HG03196 (cell line): ENCODE measurements at regions not wholly inside any gene's neighbourhood (a gene's known extent, or its start where the extent isn't known, plus 50 kb on each side); places are given as distances from the start of the nearest gene placed in this dataset.

Experiments
- ATAC-seq: cut with Tn5 transposase; IDR thresholded peaks from one replicate; pipeline ENCODE4 v1.9.1; 2021; ENCODE audit not compliant: unreplicated experiment

DNA sequence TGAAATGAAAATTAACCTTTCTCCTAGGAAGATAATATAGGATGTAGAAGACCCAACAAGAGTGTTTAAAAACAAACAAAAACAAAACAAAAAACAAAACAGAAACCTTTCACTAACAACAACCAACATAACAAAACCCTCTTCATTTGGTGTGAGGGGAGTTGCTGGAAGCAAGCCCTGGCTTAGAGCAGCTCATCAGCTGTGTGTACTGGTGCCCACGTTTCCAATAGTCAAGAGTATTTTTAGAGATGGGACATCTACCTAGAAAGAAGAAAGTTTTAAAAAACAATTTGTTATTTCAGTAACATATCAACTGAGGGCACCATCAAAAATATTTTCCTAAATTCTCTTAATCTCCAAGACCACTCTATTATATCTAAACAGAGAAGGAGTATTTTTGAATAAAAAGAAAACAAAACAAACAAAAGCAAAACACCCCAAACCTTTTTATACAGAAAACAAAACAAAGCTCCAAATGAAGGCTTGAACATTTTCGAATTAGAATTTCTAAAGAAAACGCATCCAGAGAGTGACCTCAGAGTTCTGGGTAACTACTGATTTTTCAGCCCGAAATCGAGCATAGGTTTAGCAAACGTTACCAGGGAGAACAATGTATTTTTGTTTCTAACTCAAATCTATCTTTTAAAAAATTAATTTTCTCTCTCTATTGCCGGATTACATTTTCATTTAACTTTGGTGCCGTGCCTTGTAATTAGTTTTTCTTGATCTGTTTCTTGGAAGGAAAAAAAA is 134.6 kb downstream of the INSIG2 start:
- ATAC-seq = peak; percentile 32

DNA sequence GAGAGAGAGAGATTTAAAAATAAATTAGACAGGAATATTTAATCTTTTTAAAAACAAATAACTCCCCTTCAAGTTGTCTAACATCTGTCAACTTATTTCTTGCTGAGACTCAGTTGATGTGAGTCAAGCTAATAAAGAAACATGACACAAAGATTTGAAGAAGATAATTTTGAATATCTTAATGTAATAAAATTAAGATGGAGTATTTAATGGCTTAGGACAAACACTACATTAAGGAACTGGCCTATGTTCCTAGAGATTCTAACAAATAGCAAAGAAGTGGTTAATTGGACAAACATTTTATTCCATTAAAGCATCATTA is 134.0 kb downstream of the INSIG2 start:
- no peak for ATAC-seq

DNA sequence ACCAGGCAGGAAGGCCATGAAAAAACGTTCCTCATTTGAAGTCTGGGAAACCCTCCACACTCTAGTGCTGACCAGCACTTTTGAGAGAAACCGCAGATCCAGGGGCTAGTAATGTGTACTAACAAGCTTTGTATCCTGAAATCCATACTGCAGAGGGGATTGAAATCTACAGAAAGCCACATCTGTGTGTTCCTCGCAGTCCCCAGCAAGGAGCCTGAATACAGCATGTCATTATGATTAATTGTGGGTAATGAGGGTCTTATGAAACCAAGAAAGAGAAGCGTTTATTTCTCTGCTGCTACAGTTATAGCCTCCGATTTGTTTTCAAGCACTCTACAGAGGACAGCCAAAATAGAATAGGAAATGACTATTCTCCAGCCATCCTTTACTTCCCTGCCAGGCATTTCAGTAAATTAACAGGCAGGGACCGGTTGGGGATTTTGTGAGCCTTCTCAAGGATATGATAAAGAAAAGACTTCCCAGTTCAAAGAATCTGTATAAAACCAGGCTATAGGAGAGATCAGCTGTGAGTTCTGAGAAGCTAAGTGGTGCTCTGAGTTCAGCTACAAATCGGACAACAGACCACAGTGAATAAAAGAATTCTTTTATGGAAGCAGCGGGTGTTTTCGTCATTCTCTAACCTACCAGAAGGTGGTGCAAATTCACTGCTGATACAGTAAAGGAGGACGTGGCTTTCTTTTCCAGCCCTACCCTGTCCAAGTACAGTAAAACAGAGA is 133.4 kb downstream of the INSIG2 start:
- peak; percentile 70 for ATAC-seq

DNA sequence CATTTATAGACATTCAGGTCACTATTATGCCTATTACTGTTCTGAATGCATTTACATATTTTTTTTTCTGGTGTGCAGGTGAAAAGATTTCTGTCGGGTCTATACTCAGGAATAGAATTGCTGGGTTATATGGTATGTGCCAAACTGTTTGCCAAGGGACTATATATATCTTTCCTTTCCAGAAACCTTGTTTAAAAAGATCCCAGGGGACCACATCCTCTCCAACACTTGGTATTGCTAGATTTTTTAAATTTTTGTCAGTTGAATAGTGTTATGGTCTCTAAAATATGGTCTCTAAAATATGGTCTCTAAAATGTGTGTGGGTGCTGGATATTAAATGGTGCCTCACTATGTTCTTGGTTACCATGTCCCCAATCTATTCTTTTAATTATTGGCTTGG is 131.3 kb downstream of the INSIG2 start:
- ATAC-seq = no peak

DNA sequence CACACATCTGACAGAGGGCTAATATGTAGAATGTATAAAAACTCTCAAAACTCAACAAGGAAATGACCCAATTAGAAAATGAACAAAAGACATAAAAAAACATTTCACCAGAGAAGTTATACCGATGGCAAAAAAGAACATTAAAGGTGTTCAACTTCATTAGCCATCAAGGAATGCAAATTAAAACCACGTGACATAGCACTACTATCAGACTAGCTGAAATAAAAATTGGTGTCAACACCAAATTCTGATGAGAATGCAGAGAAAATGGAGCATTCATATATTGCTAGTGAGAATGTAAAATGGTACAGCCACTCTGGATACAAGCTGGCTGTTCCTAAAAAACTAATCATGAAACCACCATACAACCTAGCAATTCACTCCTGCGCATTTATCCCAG is 128.0 kb downstream of the INSIG2 start:
- ATAC-seq = no peak

DNA sequence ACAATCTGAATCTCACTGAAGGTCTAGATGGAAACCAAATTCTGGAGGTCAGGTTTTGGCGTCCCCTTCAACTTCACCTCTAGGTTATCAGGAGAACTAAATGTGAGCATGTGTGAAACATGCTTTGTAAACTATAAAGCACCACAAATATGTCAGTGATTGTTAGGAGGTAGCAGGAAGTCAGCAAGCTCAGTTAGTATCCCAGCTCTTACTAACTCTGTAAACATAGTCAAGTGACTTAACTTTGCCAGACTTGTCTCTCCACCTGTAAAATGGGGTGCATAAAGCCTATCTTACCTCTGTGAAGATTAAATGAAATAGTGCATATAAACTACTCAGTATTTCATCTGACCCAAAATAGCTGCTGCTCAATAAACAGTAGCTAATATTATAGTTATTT is 121.5 kb downstream of the INSIG2 start:
- no peak for ATAC-seq

DNA sequence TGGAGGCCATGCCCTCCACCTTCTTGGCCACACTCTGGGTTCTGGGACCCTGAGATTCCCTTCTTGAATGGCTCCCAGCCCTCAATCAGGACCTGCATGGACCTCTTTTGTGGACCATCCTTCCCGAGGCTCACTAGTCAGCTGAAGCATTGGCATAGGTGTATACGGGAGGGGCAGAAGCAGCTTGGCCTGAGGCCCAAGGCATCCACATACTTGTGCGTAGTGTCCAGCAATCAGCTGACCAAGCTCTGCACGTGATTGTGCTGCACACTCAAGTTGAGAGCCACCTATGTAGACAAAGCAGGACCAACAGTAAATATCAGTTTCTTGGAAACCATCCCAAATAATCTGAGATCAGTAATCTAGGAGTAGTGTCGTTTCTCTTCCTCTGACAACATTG is 119.6 kb downstream of the INSIG2 start:
- no peak for ATAC-seq

DNA sequence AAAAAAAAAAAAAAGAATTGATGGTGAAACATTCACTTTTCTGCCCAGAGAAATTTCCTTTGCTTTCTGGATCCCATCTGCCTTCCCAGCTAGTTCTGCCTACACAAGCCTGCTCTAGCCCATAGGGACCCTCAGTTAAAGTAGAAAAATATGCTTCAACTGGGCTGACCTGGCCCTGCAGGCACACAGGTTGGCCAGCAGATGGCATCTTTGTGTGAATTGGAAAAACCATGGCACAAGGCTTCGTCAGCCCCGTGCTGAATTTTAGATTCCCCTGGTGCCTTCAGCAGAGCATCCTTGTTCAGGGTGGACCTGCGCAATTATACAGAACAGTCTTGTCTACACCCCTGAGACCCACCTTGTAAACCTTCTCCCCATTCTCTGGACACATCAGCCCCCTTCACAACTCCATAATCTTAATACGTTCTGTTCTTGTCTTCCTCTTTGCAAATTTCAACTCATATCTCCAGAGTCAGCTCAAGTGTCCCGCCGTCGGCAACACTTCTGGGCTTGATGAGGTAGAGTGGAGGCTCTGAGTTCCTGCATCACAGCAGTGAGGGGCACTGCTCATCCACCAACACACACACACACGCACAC is 114.5 kb downstream of the INSIG2 start:
- peak; percentile 77 for ATAC-seq

DNA sequence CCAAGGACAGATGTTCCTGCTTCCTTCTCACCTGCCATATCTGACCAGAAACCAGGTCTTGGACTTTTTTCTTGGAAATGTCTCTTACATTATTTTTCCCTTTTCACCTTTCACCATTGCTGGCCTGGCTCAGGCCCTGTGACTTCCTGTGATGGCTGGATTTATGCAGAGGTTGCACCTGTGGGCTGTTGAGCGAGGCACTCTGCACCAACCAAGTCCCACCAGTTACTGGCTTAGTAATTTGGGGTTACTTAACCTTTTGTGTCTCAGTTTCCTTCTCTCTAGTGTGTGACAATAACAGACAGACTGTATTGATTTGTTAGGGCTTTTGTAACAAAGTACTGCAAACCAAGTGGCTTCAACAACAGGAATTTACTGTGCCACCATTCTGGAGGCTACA is 110.0 kb downstream of the INSIG2 start:
- no peak for ATAC-seq

DNA sequence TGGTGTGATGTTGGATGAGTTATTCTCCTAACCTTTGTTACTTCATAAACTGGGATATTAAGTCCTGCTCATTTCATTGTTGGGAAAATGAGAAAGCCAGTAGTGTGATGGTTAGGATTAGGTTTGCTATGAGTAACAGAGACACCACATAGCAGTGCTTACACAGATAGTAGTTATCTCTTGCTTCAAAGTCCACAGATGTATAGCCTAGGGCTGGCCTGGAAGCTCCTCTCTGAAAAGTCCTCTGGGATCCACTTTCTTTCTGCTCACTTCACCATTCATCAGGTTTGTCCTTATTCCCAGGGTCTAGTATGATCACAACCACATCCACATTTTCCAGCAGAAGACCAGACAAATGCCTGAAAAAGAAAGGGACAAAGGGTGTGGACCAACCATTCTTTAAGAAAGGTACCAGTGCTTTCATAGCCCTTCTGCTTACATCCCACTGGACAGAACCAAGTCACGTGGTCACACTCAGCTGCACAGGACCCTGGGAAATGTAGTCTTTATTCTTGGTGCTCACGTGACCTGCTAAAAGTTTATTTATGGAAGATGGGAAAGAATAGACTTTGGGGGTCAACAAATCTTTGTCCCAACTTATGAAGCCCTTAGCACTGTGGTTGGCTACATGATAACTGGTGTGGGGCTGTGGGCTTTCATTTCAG is 108.9 kb downstream of the INSIG2 start:
- no peak for ATAC-seq

DNA sequence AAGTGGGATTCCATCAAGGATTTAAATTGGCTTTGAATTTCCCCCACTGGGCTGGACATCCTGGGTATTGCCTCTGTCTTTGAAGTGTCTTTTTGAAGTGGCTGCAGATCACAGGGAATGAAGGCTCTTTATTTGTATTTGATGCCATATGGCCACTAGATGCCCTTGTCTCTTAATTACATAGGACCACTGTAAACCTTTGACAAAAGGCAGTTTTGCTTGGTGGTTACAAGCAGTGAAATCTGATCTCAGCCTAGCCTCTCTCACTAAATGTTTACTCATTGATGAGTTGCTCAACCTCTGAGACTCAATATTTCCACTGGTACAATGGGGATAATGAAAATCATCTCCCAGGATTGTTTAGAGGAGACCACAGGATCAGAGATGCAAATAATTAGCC is 102.2 kb downstream of the INSIG2 start:
- no peak for ATAC-seq

DNA sequence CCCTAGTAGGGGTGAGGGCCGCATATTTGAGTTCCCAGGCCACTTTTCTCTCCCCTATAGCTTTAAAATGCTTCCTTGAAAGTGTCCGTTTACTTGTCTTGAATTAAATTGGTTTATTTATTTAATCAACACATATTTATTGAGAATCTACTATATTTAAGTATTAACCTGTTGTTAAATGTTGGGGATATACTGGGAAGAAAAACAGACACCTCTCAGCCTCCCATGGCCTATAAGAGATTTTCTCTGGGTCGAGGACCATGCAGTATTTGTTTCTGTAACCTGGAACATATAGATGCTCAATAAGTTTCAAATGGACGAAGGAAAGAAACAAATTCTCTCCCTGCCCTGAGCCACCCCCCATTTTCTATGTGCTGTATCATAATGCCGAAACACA is 98.6 kb downstream of the INSIG2 start:
- ATAC-seq = no peak

DNA sequence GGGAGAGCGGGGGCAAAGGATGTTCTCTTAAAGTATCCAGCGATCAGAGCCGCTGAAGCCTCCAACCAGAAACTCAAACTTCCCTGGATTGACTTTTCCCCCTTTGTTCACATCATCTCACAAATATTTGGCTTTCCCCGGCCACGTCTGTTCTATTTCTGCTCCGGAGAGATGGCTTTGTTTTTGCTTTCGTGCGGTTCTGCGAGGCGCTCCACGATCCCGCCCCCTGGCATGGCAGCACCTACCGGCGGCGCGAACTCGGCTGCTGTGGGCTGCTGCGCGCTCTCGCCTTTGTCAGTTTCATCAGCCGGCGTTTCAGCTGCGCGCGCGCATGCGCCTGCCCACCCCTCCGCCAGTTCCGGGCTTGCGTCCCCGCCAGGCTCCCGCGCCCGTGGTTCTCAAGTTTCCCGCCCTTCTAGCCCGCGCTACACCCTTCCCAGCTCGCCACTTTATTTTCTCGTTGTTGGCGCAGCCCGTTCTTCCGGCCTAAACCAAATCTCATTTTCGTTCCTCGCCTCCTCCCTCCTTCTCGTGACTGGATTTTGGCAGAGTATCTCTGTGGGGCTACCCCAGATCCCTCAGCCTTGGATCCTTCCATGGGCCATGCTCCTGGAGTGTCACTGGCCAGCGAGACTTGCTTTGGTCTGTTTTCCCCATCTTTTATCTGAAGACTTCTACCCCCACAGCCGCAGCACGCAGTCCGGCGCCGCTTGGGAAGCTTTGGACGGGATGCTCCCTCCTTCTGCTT is 98.0 kb downstream of the INSIG2 start:
- ATAC-seq = peak; percentile 88

DNA sequence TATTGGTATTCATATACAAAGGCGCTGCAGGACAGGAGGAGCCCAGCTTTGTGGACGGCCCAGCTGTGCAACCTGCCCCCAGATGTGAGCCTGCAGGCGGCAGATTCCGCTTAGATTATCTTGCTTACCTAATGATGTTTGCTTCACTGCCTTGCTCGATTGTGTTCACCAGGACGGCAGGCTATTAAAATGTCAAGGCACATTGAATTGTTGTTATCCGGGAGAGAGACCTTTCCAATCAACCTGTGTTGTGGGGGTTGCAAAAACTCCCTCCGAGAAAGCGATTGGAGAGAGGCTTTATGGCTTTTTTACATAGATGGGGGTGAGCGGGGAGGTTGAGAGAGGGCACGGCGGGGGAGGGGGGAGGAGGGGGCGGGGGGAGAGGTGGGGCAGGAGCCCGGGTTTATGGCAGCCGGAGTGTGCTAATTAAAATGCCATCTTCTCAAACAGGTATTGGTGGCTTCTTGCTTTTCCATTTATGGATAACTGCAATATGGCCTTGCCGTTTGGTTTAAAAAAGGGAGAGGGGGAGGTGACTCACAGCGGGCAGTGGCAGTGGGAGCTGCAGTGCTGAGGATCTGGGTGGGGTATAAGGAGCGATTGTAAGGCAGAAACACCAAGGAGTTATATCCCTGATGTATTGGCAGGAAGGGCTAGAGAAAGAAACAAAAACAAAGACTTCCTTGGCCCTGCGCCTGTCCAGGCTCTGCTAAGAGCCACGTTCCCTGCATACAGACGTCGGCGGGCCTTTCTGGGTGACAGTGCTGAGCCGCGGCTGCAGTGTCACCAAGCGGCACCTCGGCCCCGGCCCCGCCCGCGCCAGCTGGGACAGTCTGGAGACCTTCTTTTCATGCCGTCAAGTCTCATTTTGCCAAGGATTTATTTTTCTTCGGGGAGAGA is 97.2 kb downstream of the INSIG2 start:
- ATAC-seq = peak; percentile 76

DNA sequence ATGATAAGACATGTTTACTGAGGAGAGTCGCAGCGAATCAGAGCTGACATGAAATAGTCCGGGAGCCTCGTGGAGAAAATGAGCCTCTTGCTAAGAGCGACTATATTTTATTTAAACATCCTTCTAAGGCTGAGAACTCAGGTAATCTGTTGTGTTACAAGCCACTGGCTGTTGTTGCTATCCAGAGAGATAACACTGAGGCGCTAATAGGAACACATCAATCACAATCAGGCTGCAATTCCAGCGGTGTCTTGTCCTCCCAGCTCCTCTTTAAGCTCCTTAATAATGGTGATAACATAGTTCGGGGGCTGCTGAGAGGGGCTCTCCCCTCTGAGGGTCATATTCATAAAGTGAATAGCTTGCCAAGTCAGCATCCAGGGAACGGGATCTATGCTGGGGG is 95.1 kb downstream of the INSIG2 start:
- ATAC-seq = no peak

DNA sequence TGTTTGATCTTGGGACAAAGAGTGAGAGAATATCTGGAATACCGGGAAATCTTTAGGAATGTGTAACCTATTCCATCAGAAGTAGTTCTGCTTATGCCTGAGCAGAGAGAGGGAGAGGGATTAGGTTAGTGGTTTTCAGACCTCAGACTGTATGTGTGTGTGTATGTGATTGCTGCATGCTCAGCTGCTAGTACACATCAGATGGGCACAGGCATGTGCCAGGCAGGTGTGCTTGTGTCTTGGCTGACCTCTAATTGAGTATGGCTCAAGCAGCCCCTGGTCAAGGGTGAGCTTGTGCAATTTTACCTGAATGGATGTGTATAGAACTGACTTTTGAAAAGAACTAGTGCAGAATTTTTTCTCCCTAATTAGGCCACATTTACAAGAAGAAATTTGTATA is 91.2 kb downstream of the INSIG2 start:
- no peak for ATAC-seq

DNA sequence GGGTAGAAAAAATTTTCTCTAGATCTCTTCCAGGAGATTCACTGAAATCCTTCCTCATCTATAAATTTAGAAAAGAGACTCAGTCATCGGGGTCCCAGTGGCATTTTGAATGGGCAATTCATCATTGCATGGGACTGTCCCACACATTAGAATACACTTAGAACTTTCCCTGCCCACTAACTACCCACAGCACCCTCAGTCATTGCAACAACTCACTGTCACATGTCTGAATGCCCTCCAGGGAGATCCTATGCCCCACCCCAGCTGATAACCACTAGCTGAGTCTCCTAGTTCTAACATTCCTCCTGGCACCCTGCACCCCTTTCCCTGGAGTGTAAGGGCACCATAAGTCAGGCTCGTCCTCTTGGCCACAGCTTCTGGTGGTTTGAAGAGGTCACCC is 89.6 kb downstream of the INSIG2 start:
- ATAC-seq = no peak

DNA sequence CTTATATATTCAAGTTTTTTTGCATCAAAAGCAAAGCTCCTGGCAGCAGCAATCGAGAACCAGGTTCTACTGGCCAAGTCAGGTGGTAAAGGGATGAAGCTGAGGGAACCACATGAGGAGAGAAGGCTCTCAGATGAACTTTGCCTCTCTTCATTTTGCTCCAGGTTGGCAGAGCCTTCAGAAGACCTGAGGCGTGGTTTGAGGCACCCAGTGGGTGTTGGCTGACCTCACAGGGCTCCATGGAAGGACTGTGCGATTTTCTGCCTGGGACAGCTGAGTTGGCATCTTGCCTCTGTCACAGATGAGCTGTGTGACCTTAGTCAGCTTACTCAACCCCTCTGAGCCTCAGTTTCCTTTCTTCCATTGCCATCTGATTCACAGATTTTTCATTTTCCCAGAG is 89.0 kb downstream of the INSIG2 start:
- no peak for ATAC-seq

DNA sequence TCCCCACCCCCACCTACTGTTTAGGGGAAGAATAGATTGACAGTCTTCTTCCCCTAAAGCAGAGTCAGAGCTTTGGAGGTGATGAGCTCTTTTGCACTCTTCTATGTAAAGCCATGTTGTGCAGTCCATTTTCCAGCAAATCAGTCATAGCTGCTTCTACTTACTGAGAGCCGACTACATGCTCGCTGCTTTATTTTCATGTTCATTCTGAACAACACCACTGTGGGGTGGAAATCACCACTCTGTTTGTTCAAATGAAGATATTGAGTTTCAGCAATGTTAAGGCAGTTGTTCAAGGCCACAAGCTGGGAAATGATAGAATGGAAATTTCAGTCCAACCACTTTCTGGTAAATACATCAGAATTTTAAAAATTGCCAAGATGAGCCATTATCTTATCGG is 88.3 kb downstream of the INSIG2 start:
- no peak for ATAC-seq

DNA sequence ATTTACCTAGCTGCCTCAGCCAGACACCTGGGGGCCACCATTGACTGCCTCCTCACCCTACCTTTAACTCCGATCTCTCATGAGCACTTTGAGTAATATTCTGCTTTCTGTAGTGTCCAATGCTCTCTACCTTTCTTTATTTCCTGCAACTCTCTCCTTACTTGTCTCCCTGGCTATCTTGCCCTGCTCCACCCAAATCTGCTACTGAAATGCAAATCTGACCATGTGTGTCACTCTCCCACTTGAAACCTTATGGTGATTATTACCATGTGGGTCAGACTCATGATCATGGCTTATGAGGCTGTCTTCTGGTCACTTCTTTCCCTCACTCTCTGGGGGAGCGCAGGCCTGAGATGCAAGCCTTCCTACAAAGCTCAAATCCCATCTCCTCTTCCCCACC is 83.3 kb downstream of the INSIG2 start:
- ATAC-seq = no peak
